BJ (cell line): ENCODE measurements at regions not wholly inside any gene's neighbourhood (a gene's known extent, or its start where the extent isn't known, plus 50 kb on each side); places are given as distances from the start of the nearest gene placed in this dataset.

Experiments used
- CTCF ChIA-PET: fragments of 350-600 bp; formaldehyde crosslinking; extraction: SDS; loops from one replicate; lab custom pipeline; 2021; ENCODE audit warnings: antibody characterized with exemption, inconsistent platforms; lab: Yijun Ruan, JAX
- POLR2A ChIA-PET: fragments of 300-600 bp; sonication (Branson Sonifier 250); formaldehyde crosslinking; extraction: SDS; loops from one replicate; lab custom pipeline; 2021; ENCODE audit warnings: antibody characterized with exemption; lab: Charles Lee
- DNase-seq: peaks from one replicate; pipeline ENCODE4 v3.0.0-alpha.2; 2011; ENCODE audit warnings: low read depth
- H3K27me3 ChIP-seq: 2 replicates; pipeline ENCODE4 v1.6.0; 2011; ENCODE audit warnings: low read length; ENCODE audit not compliant: control insufficient read depth, insufficient read depth
- H3K36me3 ChIP-seq: 2 replicates; pipeline ENCODE4 v1.5.1; 2011; ENCODE audit warnings: low read length; ENCODE audit not compliant: control insufficient read depth, insufficient read depth
- H3K4me3 ChIP-seq: 2 replicates; pipeline ENCODE4 v1.5.1; 2011; ENCODE audit warnings: low read depth, mild to moderate bottlenecking, control low read depth, low read length
- TF ChIP-seq, protein P1 (sequence below): IDR thresholded peaks from 2 replicates; pipeline ENCODE4 v1.5.1; 2011; ENCODE audit warnings: low read depth, mild to moderate bottlenecking, control low read depth, inconsistent platforms, low read length, moderate library complexity; ENCODE audit not compliant: insufficient read depth

DNA sequence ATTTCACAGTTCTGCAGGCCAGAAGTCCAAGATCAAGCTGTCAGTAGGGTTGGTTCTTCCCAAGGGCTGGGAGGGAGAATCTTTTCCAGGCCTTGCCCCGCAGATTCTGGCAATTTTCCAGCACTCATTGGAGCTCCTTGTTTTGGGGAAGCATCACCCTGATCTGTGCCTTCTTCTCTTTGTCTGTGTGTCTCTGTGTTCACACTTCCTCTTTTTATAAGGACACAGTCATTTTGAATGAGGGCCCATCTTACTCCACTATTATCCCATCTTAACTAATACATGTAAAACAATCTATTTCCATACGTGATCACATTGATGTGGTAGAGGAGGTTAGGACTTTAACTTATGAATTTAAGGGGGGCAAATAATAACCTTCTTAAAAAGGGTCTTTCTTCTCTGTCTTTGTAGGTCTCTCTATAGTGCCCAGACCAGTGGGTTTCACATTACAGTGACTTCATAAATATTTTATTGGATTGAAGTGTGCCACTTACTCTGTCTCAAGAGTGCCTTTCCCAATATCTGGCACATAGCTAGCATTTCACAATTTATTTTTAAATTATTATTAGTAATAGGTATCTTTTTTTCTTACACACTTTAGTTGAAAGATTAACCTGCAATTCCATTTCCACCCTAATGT is 68.9 kb upstream of the CBLN2 start:
- Histone ChIP-seq H3K27me3 (no peaks in the 10 kb centered on the region), H3K4me3 (no peak overlapping the region), H3K36me3 (no peaks in the 10 kb centered on the region)
- ChIA-PET POLR2A (no interaction called here), CTCF (no interaction called here)
- TF ChIP-seq, protein P1, sequence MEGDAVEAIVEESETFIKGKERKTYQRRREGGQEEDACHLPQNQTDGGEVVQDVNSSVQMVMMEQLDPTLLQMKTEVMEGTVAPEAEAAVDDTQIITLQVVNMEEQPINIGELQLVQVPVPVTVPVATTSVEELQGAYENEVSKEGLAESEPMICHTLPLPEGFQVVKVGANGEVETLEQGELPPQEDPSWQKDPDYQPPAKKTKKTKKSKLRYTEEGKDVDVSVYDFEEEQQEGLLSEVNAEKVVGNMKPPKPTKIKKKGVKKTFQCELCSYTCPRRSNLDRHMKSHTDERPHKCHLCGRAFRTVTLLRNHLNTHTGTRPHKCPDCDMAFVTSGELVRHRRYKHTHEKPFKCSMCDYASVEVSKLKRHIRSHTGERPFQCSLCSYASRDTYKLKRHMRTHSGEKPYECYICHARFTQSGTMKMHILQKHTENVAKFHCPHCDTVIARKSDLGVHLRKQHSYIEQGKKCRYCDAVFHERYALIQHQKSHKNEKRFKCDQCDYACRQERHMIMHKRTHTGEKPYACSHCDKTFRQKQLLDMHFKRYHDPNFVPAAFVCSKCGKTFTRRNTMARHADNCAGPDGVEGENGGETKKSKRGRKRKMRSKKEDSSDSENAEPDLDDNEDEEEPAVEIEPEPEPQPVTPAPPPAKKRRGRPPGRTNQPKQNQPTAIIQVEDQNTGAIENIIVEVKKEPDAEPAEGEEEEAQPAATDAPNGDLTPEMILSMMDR = no peak
- no peak for DNase-seq

DNA sequence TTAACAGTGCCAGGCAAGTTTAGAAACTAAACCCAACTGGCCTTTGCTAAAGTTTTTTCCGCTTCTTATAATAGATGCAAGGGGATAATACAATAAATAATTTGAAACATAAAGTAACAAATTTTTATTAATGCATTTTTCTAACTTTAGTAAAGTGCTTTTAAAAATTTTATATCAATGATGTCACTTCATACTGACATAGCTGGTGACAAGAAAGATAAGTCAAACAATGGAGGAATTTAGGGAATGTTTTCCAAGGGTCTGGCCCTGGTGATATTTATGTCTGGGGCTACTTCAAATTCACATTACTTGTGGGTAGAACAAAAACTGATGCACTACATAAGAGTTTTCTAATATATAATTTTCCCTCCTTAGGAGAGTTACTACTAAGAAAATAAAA is 61.2 kb upstream of the CBLN2 start:
- CTCF ChIA-PET = no interaction called here
- no peak for DNase-seq
- TF ChIP-seq, protein P1 = no peak
- no peaks in the 10 kb centered on the region for H3K36me3 ChIP-seq
- H3K4me3 ChIP-seq = no peak overlapping the region
- H3K27me3 ChIP-seq = no peaks in the 10 kb centered on the region
- POLR2A ChIA-PET = no interaction called here

DNA sequence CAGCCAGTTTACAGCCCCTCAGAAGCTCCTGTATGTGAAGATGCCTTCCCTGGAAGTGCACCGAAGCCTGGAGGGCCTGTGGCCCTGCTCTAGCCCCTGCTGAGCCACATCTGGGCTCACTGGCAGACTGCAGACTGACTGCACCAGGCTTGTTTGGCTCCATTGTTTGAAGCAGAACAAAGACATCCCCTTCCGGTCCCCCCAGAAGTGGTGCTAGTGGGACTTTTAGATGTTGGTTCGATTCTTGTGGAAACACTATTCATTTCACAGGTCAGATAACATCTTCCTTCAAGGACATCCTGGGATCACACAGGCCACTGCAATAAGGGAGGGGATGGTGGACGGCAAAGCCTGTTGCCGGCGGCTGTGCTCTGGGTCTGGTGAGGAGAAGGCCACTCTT is 57.8 kb upstream of the CBLN2 start:
- Histone ChIP-seq H3K4me3 (no peak overlapping the region), H3K27me3 (no peaks in the 10 kb centered on the region), H3K36me3 (no peaks in the 10 kb centered on the region)
- no peak for DNase-seq
- ChIA-PET CTCF (no interaction called here), POLR2A (no interaction called here)
- TF ChIP-seq, protein P1 = no peak

DNA sequence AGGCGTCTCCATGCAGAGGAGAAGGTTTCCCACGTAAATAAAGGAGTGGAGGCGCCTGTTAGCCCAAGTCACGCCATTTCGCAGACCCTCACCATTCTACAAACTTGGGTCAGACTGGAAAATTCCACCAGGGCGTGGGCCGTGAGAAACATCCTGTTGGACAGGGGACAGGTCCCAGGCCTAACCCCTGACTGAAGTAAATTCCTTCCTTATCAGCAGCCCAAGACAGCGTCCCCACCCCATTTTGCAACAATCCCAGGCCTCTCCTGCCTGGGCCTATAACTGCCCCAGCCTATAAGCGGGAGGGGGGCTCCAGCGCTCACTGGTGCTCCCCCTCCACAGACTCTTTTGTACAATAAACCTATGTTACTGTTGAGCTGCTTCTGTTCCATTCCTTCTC is 57.3 kb upstream of the CBLN2 start:
- Histone ChIP-seq H3K36me3 (no peaks in the 10 kb centered on the region), H3K4me3 (no peak overlapping the region), H3K27me3 (no peaks in the 10 kb centered on the region)
- TF ChIP-seq, protein P1 = no peak
- no peak for DNase-seq
- ChIA-PET CTCF (no interaction called here), POLR2A (no interaction called here)
